ENCODE measurements at regions not wholly inside any gene's neighbourhood (a gene's known extent, or its start where the extent isn't known, plus 50 kb on each side); places are given as distances from the start of the nearest gene placed in this dataset.

DNA sequence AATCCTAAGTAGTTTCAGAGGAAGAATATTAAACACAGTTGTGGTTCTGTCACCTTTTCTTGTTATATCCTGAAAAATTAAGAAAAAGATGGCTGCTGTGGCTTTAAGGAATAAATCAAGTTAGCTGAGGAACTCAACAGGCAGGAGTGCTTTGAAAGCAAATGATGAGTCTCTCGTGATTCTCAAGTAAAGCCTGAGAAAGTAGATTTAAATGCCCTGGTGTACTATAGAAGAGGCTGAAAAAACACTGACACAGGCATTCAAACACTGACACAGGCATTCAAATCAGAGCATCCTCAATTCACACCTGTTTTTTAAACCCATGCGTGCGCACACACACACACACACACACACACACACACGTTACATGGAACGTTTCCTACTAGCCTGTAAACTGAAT, 218.6 kb downstream of the OGFRL1 start:
- Histone ChIP-seq H2BK15ac (ENCODE audit: low read depth, low read length) (no peak overlapping the region), H2BK5ac (ENCODE audit: insufficient read length, low read length) (no peak overlapping the region), H2BK120ac (ENCODE audit: low read depth, low read length, poor library complexity, severe bottlenecking) (no peak overlapping the region), H3K4me1 (ENCODE audit: insufficient read depth, low read length) (no peaks in the 10 kb centered on the region), H2AK5ac (ENCODE audit: insufficient read length, low read length) (no peak overlapping the region), H3K18ac (ENCODE audit: insufficient read length, low read depth, low read length) (no peak overlapping the region), H3K9ac (ENCODE audit: extremely low read depth, insufficient read length, low read length) (no peak overlapping the region), H3T11ph (ENCODE audit: low read length) (no peak overlapping the region), H3K14ac (ENCODE audit: insufficient read depth, low read length) (no peak overlapping the region), H3K79me2 (ENCODE audit: insufficient read depth, low read length) (no peaks in the 10 kb centered on the region), H4K91ac (ENCODE audit: insufficient read length, low read depth, low read length) (no peak overlapping the region), H3K9me3 (ENCODE audit: control insufficient read depth, low read depth, low read length) (no peaks in the 10 kb centered on the region), H4K8ac (replicated peaks; ENCODE audit: insufficient read length, low read depth, low read length) (no peak overlapping the region), H3K23ac (ENCODE audit: insufficient read length, low read depth, low read length) (no peak overlapping the region), H3K79me1 (ENCODE audit: insufficient read depth, low read depth, low read length, poor library complexity, severe bottlenecking) (no peaks in the 10 kb centered on the region), H3K27me3 (ENCODE audit: insufficient read depth, low read length) (no peaks in the 10 kb centered on the region), H2BK20ac (ENCODE audit: low read depth, low read length, poor library complexity, severe bottlenecking) (no peak overlapping the region), H2BK12ac (ENCODE audit: insufficient read length, low read depth, low read length) (no peak overlapping the region), H3K4me2 (ENCODE audit: insufficient read depth, insufficient read length, low read length) (no peak overlapping the region), H3K23me2 (ENCODE audit: insufficient read length, low read depth, low read length, poor library complexity, severe bottlenecking) (no peaks in the 10 kb centered on the region), H4K20me1 (ENCODE audit: control insufficient read depth, insufficient read depth, insufficient read length) (no peaks in the 10 kb centered on the region), H4K5ac (ENCODE audit: insufficient read length, low read depth, low read length) (no peak overlapping the region), H3K27ac (ENCODE audit: insufficient read length, low read depth, low read length) (no peak overlapping the region), H3K4ac (ENCODE audit: low read depth, low read length) (no peak overlapping the region), H3K56ac (ENCODE audit: insufficient read length, low read depth, low read length) (no peak overlapping the region), H2AFZ (ENCODE audit: low read length) (no peak overlapping the region)
- no peak for DNase-seq
- Mint-ChIP-seq H3K36me3 (ENCODE audit: insufficient read depth in 1 of 3, low read depth in 3 of 3) (no peaks in the 10 kb centered on the region), H3K4me3 (no peak overlapping the region), H3K27me3 (ENCODE audit: low read depth) (no peaks in the 10 kb centered on the region), H3K27ac (no peak overlapping the region), H3K4me1 (peaks cover 2 to 3% of the 10 kb centered on the region in 2 experiments; a peak in 2 of 4 replicates), H3K9me3 (no peaks in the 10 kb centered on the region)
- no peak for TF ChIP-seq CTCF (conservative IDR thresholded peaks at IDR 0.05)
- no CpG with 5 or more reads among the region's 5 CpGs for WGBS (ENCODE audit: extremely low coverage, insufficient read length, low lambda C conversion rate)
